NCI-H146 (cell line): ENCODE measurements at regions not wholly inside any gene's neighbourhood (a gene's known extent, or its start where the extent isn't known, plus 50 kb on each side); places are given as distances from the start of the nearest gene placed in this dataset.
"Not testable (repeated sequence)": the region's sequence is repeated elsewhere in the genome, so short reads cannot be mapped to it uniquely, and the experiment has no call there.

ENCODE experiments used
- DNase-seq: peaks from one replicate; lab custom pipeline; 2025; lab: John Stamatoyannopoulos, UW

DNA sequence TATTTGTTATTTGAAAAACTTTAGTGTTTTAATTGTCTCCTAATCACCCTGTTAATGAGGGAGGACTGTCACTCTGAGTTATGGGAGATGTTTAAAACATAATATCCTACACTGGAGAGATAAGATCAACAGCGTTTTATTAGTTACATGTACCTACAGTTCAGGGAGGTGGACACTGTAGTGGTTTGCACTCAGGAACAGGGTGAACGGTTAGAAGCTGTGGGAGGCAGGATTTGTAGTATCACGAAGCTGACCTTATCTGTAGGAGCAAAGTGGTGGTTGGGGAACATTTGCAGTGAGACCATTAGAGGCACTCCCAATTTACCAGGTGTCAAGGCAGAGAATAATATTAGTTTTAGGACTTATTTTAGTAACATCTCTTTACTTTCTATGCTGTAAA lies 193.3 kb upstream of the KCND2 start:
- no peak for DNase-seq

DNA sequence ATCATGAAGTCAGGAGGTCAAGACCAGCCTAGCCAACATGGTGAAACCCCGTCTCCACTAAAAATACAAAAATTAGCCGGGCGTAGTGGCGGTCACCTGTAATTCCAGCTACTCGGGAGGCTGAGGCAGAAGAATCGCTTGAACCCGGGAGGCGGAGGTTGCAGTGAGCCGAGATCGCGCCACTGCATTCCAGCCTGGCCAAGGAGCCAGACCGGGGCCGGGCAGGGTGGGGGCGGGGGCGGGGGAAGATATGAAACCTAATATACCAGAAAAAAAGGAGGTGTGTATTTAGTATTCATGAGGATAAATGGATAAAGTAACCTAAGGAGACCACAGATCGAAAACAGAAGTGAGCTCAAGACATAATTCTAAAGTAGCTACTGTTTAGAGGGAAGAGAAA lies 186.5 kb upstream of the KCND2 start:
- not testable (repeated sequence) for DNase-seq

DNA sequence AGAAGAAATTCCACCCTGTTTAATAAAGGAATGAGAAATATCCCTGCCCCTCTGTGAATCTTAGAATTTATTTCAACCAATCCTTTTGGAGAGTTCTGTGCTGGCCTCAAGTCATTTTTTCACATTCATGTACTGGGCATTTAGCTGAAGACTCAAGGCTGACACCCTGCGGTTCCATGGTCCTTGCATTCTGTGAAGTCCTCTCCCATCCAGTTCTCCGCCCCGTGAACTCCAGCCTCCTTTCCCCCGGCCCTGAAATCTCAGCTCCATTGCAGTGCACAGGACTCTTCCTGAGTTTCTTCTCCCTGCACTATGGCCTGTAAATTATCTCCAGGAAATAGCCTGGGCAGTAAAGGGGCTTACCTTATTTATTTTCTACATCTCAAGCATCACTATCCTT lies 183.0 kb upstream of the KCND2 start:
- no peak for DNase-seq

DNA sequence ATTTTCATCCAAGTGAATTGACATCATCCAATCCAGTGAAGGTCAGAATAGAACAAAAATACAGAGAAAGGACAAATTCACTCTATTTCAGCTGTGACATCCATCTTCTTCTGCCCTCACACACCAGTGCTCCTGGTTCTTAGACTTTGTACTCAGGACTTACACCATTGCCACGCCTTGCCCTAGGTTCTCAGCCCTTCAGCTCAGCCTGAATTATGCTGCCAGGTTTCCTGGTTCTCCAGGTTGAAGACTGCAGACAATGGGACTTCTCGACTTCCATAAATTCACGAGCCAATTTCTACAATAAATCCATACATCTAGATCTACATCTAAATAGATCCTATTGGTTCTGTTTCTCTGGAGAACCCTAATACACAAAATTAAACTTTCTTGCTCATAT lies 181.2 kb upstream of the KCND2 start:
- DNase-seq = no peak

DNA sequence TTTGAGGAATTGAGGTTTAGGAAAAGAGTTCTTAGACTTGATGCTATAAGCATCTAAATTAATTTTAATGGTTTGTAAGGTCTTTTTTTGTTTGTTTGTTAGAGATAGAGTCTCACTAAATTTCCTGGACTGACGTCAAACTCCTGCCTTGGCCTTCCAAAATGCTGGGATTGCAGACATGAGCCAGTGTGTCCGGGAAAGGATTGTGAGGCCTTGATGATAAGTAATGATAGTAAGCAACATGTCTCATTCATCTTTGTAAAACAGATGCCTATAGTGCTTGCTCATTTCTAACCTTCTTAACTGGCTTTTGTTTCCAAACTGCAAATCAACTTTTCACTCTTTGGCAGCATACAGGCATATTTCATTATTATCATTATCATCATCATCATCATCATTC lies 176.0 kb upstream of the KCND2 start:
- no peak for DNase-seq

DNA sequence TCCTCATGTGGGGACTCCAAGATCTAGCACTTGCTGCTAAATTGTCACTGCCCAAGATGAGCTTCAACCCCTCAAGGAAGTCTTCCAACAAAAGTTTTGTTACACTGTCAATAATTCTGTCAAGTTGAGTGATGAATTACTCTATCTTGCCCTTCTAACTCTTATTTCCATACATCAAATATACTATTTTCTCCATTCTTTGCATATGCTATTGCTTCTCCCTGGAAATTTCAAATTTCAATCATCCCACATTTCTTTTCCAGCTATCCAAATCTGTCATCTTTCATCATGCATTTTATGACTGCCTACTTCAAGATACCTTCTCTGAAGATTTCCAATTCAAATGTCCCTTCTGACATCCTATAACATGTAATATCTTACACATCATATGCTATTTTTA lies 175.2 kb upstream of the KCND2 start:
- no peak for DNase-seq

DNA sequence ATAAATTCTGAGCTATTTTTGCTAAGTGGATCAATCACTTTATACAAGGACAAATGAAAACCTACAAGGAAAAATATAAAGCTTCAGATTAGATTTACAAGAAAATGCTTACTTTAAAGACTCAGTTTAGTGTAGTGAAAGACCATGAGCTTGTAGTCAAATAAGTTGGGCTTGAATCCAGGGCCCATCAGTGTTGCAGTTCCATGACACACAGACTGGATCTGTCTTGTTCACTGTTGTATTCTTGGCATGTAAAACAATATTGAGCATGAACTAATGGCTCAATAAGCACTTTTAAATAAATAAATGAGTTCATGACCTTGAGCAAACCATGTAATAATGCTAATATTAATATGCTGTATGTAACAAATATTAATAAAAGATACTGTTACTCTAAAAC lies 164.6 kb upstream of the KCND2 start:
- no peak for DNase-seq

DNA sequence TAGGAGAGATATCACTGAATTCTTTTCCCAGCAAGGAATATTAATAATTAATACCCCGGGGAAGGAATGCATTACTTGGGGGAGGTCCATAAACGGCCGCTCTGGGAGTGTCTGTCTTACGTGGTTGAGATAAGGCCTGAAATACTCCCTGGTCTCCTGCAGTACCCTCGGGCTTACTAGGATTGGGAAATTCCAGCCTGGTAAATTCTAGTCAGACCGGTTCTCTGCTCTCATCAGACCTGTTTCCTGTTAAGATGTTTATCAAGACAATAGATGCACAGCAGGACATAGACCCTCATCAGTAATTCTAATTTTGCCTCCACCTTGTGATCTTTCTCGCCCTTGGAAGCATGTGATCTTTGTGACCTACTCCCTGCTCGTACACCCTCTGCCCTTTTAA lies 162.8 kb upstream of the KCND2 start:
- DNase-seq = no peak

DNA sequence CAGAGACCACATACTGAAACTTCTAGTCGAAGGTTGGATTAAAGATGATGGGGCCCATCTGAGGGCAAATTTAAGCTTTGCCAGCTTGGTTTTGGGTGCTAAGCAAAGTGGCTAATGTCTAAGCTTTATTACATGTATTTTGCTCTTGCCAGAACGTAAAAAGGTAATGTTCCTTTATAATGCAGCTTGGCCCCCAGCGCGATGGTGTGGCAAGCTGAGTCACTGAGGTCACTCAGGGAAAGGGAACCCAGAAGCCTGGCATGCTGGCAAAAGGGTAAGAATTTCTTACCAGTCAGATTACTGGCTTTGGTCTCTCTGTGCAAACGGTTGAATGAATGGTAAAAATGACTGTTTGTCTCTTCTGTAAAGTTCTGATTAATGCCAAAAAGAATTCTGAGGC lies 158.3 kb upstream of the KCND2 start:
- DNase-seq = no peak

DNA sequence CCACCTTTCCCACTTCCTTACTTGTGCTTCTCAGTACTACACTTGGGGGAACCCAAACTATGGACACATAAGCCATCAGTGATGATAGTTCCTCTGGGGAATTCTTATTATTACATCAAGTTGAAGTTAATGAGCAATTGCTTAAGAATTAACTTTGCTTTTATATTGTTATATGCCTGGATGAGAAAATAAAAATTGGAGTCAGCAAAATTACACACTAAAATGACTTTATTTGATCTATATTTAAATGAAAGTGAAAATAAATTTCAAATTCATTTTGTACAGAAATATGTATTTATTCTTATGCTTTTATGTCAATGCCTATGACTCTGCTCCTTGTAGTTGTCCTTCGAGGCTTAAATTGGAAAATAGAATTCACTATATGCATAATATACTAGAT lies 149.4 kb upstream of the KCND2 start:
- DNase-seq = no peak

DNA sequence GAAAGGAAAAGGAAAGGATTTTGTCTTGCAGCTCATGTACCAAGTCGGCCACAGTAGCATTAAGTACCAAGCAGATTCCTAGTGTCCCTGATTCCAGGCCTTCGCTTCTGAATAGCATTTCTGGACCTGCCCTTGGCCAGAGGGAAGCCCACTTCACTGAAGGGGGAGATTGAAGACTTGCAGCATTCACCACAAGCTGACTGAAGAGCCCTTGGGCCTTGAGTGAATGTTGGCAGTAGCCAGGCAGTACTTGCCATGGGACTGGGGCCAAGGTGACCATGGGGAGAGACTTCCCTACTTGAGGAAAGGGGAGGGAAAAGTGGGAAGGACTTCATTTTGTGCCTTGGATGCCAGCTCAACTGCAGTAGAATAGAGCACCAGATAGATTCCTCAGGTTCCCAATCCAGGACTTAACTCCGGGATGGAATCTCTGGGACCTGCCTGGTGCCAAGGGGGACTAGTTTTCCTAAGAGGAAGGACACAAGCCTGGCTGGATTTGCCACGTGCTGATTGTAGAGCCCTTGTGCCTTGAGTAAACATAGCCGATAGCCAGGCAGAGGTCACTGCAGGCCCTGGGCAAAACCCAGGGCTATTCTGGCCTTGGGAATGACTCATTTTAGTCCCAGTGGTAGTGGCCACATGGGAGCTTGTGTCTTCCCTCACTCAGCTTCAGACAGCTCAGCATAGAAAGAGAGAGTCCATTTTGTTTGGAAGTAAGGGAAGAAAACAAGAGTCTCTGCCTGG lies 141.7 kb upstream of the KCND2 start:
- no peak for DNase-seq

DNA sequence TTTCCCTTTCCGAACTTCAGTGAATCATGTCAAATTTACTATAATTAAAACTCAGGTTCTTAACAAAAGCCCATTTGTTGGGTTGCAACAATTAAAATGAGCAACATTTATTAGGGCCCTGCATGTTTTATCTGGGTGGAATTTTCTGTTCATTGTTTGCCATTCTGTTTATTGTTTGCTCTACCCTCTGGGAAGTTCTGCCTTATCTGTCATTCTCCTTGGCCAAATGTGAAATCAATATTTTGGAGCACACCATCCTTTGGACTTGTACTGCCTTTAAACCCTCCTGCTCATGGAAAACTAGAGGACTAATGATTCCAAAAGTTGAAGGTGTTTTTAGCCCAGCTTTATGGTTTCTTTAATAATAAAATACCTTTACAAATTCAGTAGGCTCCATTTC lies 134.5 kb upstream of the KCND2 start:
- no peak for DNase-seq

DNA sequence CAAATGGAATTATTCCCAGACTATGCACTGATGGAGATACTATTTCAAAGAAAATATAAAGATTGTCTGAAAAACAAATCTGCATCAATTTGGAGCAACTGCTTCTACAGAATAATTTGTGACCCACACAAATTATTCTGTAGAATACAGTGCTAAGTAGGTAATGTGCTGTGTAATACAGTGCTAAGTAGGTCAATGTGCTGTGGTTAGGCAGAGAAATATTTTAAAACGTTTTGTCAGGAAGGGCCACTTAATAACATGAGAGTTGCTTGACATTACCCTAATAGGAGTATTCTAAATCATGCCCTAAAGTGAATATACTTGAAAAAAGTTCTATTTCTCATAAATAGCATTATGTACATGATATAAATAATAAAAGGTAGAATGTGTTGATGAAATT lies 116.5 kb upstream of the KCND2 start:
- no peak for DNase-seq

DNA sequence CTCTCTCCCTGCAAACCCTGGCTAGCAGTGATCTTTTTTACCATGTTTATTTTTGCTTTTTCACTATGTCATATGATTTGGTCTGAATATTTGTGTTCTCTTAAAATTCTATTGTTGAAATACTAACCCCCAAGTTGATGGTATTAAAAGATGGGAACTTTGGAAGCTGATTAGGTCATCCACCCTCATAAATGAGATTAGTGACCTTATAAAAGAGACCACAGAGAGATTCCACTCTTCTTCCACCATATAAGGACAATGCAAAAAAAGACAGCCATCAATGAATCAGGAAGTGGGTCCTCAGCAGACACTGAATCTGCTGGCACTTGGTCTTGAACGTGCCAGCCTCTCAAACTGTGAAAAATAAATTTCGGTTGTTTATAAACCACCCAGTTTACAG lies 112.8 kb upstream of the KCND2 start:
- DNase-seq = no peak

DNA sequence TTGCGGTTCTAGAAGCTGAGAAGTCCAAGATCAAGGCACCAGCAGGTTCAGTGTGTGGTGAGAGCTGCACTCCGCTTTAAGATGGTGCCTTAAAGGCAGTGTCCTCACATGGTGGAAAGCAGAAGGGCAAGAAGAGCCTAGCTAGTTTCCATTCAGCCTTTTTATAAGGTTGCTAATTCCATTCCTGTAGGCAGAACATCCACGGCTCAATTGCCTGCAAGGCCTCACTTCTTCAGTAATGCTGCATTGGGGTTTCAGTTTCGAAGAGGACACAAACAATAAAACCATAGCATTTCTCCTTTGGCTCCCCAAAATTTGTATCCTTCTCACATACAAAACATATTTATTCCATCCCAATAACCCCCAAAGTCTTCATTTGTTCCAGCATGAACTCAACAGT lies 109.5 kb upstream of the KCND2 start:
- DNase-seq = no peak

DNA sequence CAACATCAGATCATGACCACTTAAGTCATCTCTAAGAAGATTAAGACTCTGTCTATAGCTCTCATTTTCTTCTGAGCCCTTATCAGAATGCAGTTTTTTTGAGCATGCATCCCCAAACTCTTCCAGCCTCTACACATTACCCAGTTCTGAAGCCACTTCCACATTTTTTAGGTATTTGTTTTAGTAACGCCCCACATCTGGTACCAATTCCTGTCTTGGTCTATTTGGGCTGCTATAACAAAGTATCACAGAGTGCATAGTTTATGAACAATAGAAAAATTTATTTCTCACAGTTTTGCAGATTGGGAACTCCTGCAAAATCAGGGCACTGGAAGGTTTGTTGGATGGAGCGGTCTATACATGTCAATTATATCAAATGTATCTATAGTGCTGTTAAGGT lies 107.7 kb upstream of the KCND2 start:
- no peak for DNase-seq

DNA sequence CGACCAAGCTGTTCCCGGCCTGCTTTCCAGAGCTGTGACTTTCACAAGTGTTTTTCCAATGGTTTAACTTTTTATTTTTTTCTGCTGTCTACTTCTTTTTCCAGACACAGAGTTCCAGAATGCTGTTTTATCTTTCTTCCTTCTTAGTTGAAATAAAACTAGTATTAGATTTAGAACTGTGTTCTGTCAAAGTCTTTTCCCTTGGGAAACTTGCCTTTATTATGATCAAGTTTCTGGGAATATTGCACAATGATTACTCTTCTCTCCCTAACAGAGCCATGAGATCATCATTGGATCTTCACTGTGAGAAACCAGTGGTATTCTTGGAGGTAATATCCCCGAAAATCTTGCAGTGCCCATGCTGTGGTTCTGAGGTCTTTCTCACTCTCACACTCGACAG lies 104.9 kb upstream of the KCND2 start:
- no peak for DNase-seq

DNA sequence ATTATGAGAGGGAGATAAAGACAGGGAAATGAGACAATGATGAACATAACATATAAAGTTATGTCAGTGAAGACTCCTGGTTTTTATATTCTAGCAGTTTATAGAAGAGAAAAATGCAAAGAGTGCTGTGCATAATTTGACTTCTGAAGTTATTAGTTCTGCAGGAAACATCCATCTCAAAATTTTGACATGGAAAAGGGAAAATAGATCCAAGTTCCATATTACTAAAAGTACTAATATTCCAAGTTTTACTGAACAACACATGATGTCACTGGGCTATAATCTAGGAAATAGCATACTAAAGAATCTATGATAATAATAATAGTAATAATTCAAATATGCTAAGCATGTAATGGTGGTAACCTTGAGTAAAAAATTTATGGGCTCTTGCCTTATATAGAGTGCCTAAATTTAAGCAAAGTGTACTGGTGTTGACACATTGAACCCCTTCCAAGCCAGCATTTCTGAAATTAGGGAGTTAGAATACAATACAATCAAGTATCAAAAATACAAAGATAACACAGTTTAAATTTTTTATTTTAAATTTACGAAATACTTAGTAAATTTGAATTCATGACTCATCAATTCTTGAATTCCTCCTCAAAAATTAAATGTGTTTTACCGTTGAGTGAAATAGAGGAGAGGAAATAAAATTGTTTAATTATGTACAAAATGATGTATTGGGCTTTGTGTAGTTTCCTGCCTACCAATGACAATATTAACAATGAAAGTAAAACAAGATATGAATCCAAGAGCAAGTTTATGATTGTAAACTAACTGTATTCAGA lies 102.8 kb upstream of the KCND2 start:
- no peak for DNase-seq

DNA sequence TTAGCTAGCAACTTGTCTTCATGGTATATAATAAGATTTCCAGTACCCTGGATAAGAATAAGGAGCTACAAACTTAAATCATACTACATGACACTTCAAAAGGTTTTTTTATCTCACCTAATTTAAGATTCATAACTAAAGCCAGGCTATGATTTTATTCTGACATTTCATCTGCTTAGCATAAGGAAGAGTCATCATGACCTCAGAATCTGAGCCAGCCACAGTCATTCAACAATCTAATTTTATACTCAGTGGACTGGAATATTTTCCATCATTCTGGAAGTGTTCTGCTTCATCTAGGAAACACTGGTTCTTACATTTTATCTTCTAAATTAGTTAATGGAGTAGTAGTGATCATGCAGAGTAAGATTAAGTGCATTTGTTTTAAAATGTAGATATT lies 102.1 kb upstream of the KCND2 start:
- DNase-seq = no peak

DNA sequence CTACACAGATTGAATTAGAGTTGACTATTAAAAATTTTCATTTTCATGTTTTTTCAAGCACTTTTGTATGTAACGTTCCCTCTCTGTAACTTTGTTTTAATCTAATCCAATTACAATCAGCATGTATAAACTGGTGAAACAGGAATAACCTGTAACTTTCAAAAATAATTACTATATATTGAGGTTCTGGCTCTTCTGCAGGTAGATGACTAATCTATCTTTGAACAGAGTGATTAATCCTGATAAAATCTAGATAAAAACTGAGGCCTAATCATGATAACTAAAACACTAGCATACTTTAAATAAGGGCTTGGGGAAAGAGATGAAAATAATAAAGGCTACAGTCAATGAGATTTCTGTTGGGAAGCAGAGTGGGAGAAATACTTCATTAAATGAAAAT lies 101.6 kb upstream of the KCND2 start:
- DNase-seq = no peak

DNA sequence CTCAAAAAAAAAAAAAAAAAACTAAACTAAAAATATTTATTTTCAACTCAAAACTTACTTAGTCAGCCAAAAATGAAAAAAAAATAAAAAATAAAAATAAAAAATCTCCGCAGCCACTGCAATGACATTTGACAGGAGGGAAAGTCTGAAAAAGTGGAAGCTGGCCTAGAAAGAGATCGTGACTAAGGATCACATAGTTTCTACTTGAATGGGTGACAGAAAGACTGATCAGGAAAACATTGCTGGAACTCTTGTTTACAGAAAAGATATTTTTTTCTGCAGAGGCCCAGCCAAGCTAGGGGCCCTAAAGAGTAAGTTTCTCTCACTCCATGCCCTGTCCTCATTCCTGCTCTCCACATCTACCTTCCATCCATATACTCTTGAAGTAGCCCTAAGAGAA lies 92.8 kb upstream of the KCND2 start:
- DNase-seq = no peak

DNA sequence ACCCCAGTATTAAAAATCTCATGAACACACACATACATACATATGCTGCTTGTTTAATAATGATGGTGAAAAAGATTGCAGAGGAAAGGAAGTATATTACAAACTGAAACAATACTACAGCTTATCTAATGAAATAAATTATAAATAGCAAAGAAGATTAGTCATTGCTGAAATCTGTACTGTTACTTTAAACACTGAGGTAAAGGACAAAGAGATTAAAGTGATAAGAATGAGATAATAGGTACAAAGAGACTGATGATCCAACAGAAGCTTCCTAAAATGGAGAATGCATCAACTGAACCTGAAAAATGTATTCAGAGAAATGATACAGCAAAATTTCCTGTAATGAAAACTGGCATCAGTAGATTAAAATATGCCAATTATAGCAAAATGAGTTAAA lies 91.5 kb upstream of the KCND2 start:
- no peak for DNase-seq

DNA sequence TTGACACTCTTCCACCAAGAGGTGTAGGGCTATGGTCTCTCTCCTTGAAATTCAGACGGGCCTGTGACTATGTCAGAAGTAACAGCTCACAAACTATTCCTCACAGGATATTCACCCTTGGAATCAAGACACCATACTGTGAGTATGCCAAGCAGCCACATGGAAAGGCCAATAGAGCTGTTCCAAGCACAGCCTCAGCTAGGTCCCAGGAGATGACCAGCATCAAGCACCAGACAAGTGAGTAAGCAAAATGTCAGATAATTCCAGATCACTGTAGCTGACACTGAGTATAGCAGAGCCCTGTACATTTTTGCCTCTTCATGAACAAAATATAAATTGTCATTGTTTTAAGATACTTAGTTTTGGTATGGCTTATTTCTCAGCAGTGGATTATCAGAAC lies 88.1 kb upstream of the KCND2 start:
- no peak for DNase-seq
